ENCODE measurements at regions not wholly inside any gene's neighbourhood (a gene's known extent, or its start where the extent isn't known, plus 50 kb on each side); places are given as distances from the start of the nearest gene placed in this dataset.
"Not testable (repeated sequence)": the region's sequence is repeated elsewhere in the genome, so short reads cannot be mapped to it uniquely, and the experiment has no call there.

GRCh38 chr20:43331906-43332305 is 125.8 kb upstream of the SRSF6 start:
- TF ChIP-seq POLR2A (IDR thresholded peaks at IDR 0.05) (no peak), CTCF (IDR thresholded peaks at IDR 0.05) (no peak)
- no peak overlapping the region for H3K4me3 ChIP-seq
- H3K9me3 ChIP-seq (replicated peaks in 1 of 3) = no peaks in the 10 kb centered on the region
- H3K27me3 ChIP-seq = no peaks in the 10 kb centered on the region
- no peak for DNase-seq
- no peak overlapping the region for H3K27ac ChIP-seq
- WGBS, 4 donors = 65 to 68% (median 66%) methylated on average over 13 of the region's 13 CpGs
- no peaks in the 10 kb centered on the region for H3K36me3 ChIP-seq (replicated peaks in 1 of 2)
- intact Hi-C loops (cut with DNase I) = no loop called here
- no peaks in the 10 kb centered on the region for H3K4me1 ChIP-seq (replicated peaks in 1 of 2)

- intact Hi-C loops (cut with DNase I) = no loop called here
- Histone ChIP-seq H3K36me3 (replicated peaks in 1 of 2) (no peaks in the 10 kb centered on the region), H3K9me3 (replicated peaks in 1 of 3) (no peaks in the 10 kb centered on the region), H3K4me3 (no peak overlapping the region), H3K4me1 (replicated peaks in 1 of 2) (no peaks in the 10 kb centered on the region), H3K27me3 (no peaks in the 10 kb centered on the region), H3K27ac (no peak overlapping the region)
- no peak for DNase-seq
- TF ChIP-seq CTCF (IDR thresholded peaks at IDR 0.05) (no peak), POLR2A (IDR thresholded peaks at IDR 0.05) (no peak)
- 50 to 56% (median 52%) methylated on average over 1 of the region's 1 CpG for WGBS, 4 donors
Measured at GRCh38 chr20:43328697-43329096, 129.0 kb upstream of the SRSF6 start.

- intact Hi-C loops (cut with DNase I); H3K27ac ChIP-seq; H3K4me3 ChIP-seq; H3K36me3 ChIP-seq (replicated peaks in 1 of 2); H3K27me3 ChIP-seq; H3K9me3 ChIP-seq (replicated peaks in 1 of 3); H3K4me1 ChIP-seq (replicated peaks in 1 of 2); DNase-seq: not testable (repeated sequence)
- WGBS, 4 donors = 89 to 93% (median 93%) methylated on average over 4 of the region's 4 CpGs
Measured at GRCh38 chr20:43327234-43327633, 130.5 kb upstream of the SRSF6 start.

- Histone ChIP-seq H3K4me3 (no peak overlapping the region), H3K27ac (no peak overlapping the region), H3K4me1 (replicated peaks in 1 of 2) (no peaks in the 10 kb centered on the region), H3K27me3 (no peaks in the 10 kb centered on the region), H3K36me3 (replicated peaks in 1 of 2) (no peaks in the 10 kb centered on the region), H3K9me3 (replicated peaks in 1 of 3) (no peaks in the 10 kb centered on the region)
- WGBS, 4 donors = 50 to 81% (median 72%) methylated on average over 3 of the region's 3 CpGs
- no peak for DNase-seq
- TF ChIP-seq POLR2A (IDR thresholded peaks at IDR 0.05) (no peak), CTCF (IDR thresholded peaks at IDR 0.05) (no peak)
- intact Hi-C loops (cut with DNase I) = no loop called here
Measured at GRCh38 chr20:43325926-43326325, 131.8 kb upstream of the SRSF6 start.

GRCh38 chr20:43323592-43323991 is 133.9 kb upstream of the PTPRT start:
- H3K36me3 ChIP-seq (replicated peaks in 1 of 2) = no peaks in the 10 kb centered on the region
- TF ChIP-seq POLR2A (IDR thresholded peaks at IDR 0.05) (no peak), CTCF (IDR thresholded peaks at IDR 0.05) (no peak)
- no peaks in the 10 kb centered on the region for H3K9me3 ChIP-seq (replicated peaks in 1 of 3)
- no peaks in the 10 kb centered on the region for H3K27me3 ChIP-seq
- 82 to 85% (median 84%) methylated on average over 3 to 4 of the region's 4 CpGs for WGBS, 4 donors
- no peak overlapping the region for H3K27ac ChIP-seq
- no peaks in the 10 kb centered on the region for H3K4me1 ChIP-seq (replicated peaks in 1 of 2)
- no peak overlapping the region for H3K4me3 ChIP-seq
- intact Hi-C loops (cut with DNase I) = no loop called here
- DNase-seq = no peak

Data from adrenal gland (tissue), 9 donors.